HUES6 (cell line): ENCODE measurements at regions not wholly inside any gene's neighbourhood (a gene's known extent, or its start where the extent isn't known, plus 50 kb on each side); places are given as distances from the start of the nearest gene placed in this dataset.

Experiments used
- H3K27ac ChIP-seq: 2 replicates; pipeline ENCODE4 v1.7.0; 2013; ENCODE audit warnings: low read depth, mild to moderate bottlenecking, low read length, inconsistent platforms
- H3K27me3 ChIP-seq: 2 replicates; pipeline ENCODE4 v1.6.1; 2013; ENCODE audit warnings: low read length; ENCODE audit not compliant: control insufficient read depth, insufficient read depth
- H3K36me3 ChIP-seq: 2 replicates; pipeline ENCODE4 v1.6.1; 2013; ENCODE audit warnings: low read length; ENCODE audit not compliant: control insufficient read depth, insufficient read depth
- H3K4me1 ChIP-seq: 2 replicates; pipeline ENCODE4 v1.6.1; 2013; ENCODE audit warnings: low read length; ENCODE audit not compliant: control insufficient read depth, insufficient read depth
- H3K4me3 ChIP-seq: 2 replicates; pipeline ENCODE4 v1.5.1; 2013; ENCODE audit warnings: low read depth, low read length
- H3K9ac ChIP-seq: one replicate; pipeline ENCODE4 v1.6.1; 2013; ENCODE audit warnings: mild to moderate bottlenecking, low read length
- H3K9me3 ChIP-seq: 2 replicates; pipeline ENCODE4 v1.6.1; 2013; ENCODE audit warnings: low read depth, low read length; ENCODE audit not compliant: control insufficient read depth, insufficient read depth

DNA sequence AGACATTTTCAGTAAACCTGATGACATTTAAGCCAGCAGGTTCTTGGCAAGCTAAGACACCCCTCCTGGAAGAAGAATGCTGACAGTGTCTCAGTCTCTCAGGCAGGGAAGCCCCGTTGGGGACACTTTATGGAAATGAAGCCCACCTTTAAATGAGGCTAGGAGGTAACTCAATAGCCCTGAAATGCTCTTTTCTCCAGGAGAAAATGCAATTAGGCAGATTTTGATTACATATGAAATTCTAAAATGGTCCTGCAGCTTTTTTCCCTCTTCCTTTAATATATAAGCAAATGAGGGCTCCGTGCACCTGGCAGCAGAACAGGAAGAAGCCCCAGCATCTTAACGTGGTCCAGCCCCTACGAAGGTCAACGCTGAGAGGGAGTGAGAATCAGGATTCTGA is 65.8 kb upstream of the CHST15 start:
- Histone ChIP-seq H3K4me3 (no peak overlapping the region), H3K9ac (no peak overlapping the region), H3K9me3 (peaks cover 19% of the 10 kb centered on the region), H3K27me3 (peaks cover 6% of the 10 kb centered on the region; the same call in 1 of the 2 replicates), H3K4me1 (peaks cover 26% of the 10 kb centered on the region), H3K36me3 (no peaks in the 10 kb centered on the region), H3K27ac (no peak overlapping the region)

DNA sequence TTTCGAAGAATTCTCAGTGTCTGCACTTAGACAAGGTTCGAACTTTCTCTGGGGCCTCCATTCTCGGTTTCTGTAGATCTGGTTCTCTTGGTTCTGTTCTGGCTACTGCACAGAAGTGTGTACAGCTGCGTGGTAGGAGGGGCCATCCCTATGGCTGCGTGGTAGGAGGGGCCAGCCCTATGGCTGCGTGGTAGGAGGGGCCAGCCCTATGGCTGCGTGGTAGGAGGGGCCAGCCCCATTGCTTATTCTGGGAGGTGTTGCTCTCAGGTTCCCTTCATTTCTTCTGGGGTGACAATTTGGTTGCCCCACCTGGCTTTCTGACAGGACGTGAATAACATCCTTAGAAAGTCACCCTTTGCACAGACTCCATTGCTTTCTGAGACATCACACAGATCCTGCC is 65.2 kb upstream of the CHST15 start:
- peaks cover 22% of the 10 kb centered on the region for H3K9me3 ChIP-seq
- H3K4me1 ChIP-seq = peaks cover 27% of the 10 kb centered on the region
- H3K36me3 ChIP-seq = no peaks in the 10 kb centered on the region
- peaks cover 6% of the 10 kb centered on the region; the same call in 1 of the 2 replicates for H3K27me3 ChIP-seq
- H3K27ac ChIP-seq = no peak overlapping the region
- no peak overlapping the region for H3K4me3 ChIP-seq
- H3K9ac ChIP-seq = no peak overlapping the region

DNA sequence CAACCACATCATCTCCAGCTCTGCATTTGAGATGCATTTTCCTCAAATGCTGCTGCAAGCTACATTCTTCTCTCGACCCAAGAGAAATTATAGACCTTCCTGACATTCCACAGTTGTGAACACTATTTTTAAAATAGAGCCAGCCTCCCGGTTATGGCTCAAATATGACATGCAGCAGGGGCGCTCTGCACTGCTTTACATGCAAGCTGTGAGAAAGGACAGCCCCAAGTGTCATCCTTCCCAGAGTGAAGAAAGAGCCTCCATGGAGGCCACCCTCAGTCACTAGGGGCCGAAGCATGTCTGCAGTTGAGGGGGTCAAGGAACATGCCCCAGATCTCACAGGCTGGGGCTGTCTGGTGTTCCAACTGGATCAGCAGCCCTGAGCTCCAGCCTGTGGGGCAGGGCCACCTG is 63.9 kb upstream of the CHST15 start:
- peaks cover 20% of the 10 kb centered on the region for H3K9me3 ChIP-seq
- H3K36me3 ChIP-seq = no peaks in the 10 kb centered on the region
- peaks cover 41% of the 10 kb centered on the region for H3K4me1 ChIP-seq
- no peak overlapping the region for H3K9ac ChIP-seq
- H3K27ac ChIP-seq = no peak overlapping the region
- H3K27me3 ChIP-seq = peaks cover 6% of the 10 kb centered on the region; the same call in 1 of the 2 replicates
- no peak overlapping the region for H3K4me3 ChIP-seq

DNA sequence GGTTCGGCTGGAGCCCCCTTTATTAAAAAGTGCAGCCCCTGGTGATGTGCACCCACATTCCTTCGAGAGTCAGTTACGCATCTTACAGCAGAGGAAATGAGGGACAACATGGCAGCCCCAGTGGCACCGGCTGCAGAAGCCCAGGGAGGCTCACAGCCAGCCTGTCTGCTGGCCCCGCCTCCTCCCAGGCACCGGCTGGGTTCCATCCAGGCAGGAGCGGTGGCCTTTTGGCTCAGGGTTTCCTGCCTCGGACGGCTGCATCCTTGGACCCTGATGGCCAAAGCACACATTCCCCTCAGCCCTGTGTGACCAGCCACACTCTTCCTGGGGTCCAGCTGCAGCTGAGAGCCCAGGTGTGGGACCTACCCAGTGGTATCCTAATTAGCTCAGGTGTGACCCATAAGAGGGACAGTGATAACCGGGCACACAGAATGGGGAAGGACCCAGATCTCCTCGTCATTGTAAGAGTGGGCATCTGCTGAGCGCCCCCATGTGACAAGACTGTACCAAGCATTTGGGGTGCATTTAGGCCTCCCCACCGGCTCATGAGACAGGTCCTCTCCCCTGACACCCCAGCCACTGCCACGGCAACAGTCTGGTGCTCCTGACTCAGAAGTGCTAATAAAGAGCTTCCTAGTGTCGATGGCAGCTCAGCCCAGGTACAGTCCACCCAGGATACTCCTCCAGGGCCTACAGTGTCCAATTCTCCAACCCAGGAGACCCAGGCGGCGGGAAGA is 63.3 kb upstream of the CHST15 start:
- peaks cover 6% of the 10 kb centered on the region; the same call in 1 of the 2 replicates for H3K27me3 ChIP-seq
- no peak overlapping the region for H3K27ac ChIP-seq
- no peak overlapping the region for H3K9ac ChIP-seq
- no peak overlapping the region for H3K4me3 ChIP-seq
- peaks cover 20% of the 10 kb centered on the region for H3K9me3 ChIP-seq
- H3K36me3 ChIP-seq = no peaks in the 10 kb centered on the region
- H3K4me1 ChIP-seq = peaks cover 46% of the 10 kb centered on the region

DNA sequence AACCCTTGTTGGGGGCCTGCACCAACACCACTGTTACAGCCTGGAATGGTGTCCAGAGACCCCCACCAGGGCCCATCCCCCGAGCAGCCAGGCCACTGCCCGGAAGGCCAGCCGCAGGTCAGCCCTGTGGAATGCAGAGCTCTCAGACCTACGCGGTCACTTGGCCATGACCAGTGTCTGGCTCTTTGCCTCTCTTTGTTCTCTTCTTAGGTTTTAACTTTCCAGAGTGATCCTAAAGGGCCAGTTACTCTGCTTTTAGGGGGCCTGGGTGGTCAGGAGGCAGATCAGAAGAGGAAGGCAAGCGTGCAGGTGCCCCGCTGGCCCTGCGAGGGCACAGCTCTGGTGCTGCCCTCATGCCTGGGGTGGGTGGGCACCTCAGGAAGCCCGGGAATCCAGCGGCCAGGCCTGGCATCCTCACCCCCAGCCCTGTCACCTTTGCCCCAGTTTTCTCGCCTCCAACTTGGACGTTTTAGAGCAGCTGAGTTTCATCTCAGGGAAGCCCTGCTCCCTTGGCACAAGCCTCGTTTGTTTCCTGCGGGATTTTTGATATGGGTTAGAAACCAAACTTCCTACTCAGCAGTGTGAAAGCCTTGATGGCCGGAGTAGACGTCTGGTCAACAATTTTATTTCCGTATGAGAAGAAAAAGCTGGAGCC is 62.5 kb upstream of the CHST15 start:
- no peak overlapping the region for H3K4me3 ChIP-seq
- peaks cover 20% of the 10 kb centered on the region for H3K9me3 ChIP-seq
- H3K4me1 ChIP-seq = peaks cover 47% of the 10 kb centered on the region
- no peak overlapping the region for H3K9ac ChIP-seq
- no peak overlapping the region for H3K27ac ChIP-seq
- H3K36me3 ChIP-seq = no peaks in the 10 kb centered on the region
- peaks cover 6% of the 10 kb centered on the region; the same call in 1 of the 2 replicates for H3K27me3 ChIP-seq

- Histone ChIP-seq H3K27me3 (no peaks in the 10 kb centered on the region), H3K4me3 (no peak overlapping the region), H3K9me3 (peaks cover 18% of the 10 kb centered on the region), H3K9ac (peak overlapping the region; percentile 55), H3K4me1 (peaks cover 42% of the 10 kb centered on the region), H3K36me3 (no peaks in the 10 kb centered on the region), H3K27ac (peak overlapping the region; percentile 65; the same call in 1 of the 2 replicates)
Observed at GRCh38 chr10:124153023-124153826, 59.8 kb upstream of the CHST15 start.

DNA sequence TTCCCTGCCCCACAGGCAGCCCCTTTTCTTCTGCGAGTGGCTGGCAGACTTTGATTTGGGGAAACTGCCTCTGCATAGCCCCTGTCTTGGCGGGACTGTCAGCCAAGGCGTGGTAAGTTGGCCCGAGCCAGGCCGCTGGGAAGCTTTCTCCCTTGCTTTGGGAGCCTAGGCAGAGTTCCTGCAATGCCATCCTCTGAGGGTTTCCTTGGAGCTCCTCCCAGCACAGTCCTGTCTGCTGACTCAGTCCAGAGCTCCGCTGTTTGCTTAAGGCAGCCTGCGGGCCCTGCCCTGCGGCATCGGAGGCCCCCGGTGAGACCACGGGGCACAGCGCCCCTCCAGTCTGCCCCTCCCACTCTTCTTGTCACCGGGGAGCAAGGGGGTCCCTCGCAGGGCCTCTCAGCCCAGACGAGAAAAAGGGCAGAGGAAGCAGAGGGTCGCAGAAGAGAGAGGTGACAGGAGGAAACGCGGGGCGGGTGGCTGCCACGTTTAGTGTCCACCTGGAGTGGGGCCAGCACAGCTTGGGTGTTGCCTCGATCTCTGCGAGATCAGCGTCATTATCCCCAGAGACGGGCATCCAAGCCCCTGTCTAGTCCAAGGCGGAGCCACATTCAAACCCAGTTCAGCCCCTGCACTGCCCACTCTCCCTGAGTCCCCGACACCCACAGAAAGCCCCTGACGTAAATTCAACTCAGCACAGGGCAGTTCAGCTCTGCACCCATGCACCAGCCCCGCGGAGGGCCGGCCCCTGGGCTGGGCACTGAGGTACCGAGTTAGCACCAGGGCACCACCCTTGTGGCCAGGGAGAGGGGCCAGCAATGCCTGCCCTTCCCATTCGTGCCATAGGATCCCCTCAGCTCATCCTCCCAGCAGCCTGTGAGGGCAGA is 59.0 kb upstream of the CHST15 start:
- peaks cover 46% of the 10 kb centered on the region for H3K4me1 ChIP-seq
- H3K36me3 ChIP-seq = no peaks in the 10 kb centered on the region
- peak overlapping the region; percentile 65; the same call in 1 of the 2 replicates for H3K27ac ChIP-seq
- peaks cover 11% of the 10 kb centered on the region for H3K9me3 ChIP-seq
- peak overlapping the region; percentile 55 for H3K9ac ChIP-seq
- no peak overlapping the region for H3K4me3 ChIP-seq
- no peaks in the 10 kb centered on the region for H3K27me3 ChIP-seq

DNA sequence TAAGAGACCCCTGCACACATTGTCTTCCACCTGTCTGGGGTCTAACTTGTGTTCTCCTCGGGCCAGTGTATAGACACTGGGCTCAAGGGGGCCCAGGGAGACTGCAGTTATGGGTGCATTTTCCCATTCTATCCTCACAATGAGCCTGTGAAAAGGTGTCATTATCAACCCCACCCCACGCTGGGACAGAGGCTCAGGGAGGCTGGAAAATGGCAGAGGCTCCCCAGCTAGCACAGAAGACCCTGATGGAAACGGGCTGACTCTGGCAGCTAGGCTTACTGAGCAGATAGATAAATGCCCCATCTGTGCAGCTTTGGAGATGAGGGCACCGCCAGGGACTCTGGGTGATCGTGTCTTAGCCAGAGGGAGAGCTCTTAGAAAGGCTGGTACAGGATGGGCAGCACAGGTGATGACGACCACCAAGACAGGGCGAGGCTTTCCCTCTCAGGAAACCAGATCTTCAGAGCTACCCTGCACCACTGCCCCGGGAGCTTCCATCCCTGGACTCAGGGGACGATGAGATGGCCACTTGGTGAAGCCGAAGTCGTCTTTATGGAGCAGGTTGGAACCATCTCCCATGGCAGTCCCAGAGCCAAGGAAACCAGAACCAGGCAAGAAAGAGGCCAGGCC is 58.2 kb upstream of the CHST15 start:
- Histone ChIP-seq H3K27ac (no peak overlapping the region), H3K27me3 (no peaks in the 10 kb centered on the region), H3K9me3 (peaks cover 11% of the 10 kb centered on the region; the same call in 1 of the 2 replicates), H3K9ac (no peak overlapping the region), H3K36me3 (no peaks in the 10 kb centered on the region), H3K4me3 (no peak overlapping the region), H3K4me1 (peaks cover 43% of the 10 kb centered on the region)

GRCh38 chr10:124150807-124151417 is 57.5 kb upstream of the CHST15 start:
- Histone ChIP-seq H3K4me3 (no peak overlapping the region), H3K9ac (no peak overlapping the region), H3K27ac (no peak overlapping the region), H3K36me3 (no peaks in the 10 kb centered on the region), H3K9me3 (peaks cover 11% of the 10 kb centered on the region; the same call in 1 of the 2 replicates), H3K4me1 (peaks cover 38% of the 10 kb centered on the region), H3K27me3 (no peaks in the 10 kb centered on the region)
